ENCODE measurements at regions not wholly inside any gene's neighbourhood (a gene's known extent, or its start where the extent isn't known, plus 50 kb on each side); places are given as distances from the start of the nearest gene placed in this dataset.

GRCh38 chr13:73585236-73585635 lies 526.4 kb downstream of the KLF5 start:
- TF ChIP-seq CTCF (IDR thresholded peaks at IDR 0.05; ENCODE audit: low read length) (no peak), EZH2 (IDR thresholded peaks at IDR 0.05; ENCODE audit: borderline replicate concordance, low read length) (no peak)
